HG02852 (cell line): ENCODE measurements at regions not wholly inside any gene's neighbourhood (a gene's known extent, or its start where the extent isn't known, plus 50 kb on each side); places are given as distances from the start of the nearest gene placed in this dataset.

Experiments
- ATAC-seq: cut with Tn5 transposase; IDR thresholded peaks from one replicate; pipeline ENCODE4 v1.9.1; 2021; ENCODE audit warnings: mild to moderate bottlenecking, moderate library complexity; ENCODE audit not compliant: unreplicated experiment

- ATAC-seq, result no peak
Observed at GRCh38 chr17:13973960-13974651, 95.2 kb upstream of the COX10 start.

DNA sequence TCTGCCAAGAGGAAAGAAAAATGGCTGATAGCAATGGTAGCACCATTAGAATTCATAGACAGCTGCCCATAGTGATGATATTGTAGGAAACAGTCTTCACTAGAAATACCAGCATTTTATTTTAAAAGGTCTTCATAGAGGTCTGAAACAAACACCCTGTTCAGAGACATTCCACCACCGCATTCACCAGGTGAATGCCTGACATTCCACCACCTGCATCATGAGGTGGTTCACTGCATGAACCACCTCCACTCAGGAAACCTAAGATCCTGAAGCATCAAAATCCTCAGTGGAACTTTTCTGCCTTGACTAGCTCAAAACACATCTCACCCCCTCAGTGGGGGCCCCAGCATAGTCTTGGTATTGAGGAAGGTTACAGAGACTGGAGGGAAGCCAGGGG, 91.5 kb upstream of the COX10 start:
- no peak for ATAC-seq

GRCh38 chr17:13978478-13978877, 90.8 kb upstream of the COX10 start:
- ATAC-seq, result no peak

DNA sequence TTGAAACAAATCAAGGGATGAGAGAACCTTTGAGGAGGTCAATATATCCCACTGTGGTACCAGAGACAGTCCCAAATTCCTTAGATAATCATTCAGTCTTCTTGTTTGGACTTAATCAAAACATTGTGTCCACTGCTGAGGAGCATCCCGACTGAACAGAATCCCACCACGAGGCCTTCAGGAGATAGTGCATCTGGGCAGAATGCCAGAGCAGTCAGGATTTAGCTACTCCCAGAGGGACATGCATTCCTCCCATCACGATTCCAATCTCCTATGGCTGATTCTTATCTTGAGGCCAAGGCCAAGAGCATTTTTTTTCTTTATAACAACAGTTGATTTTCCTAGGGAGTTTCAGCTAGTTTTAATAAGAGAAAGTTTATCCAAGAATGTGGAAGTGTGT, 87.4 kb upstream of the COX10 start:
- no peak for ATAC-seq

GRCh38 chr17:13984956-13985355, 84.3 kb upstream of the COX10 start:
- ATAC-seq, result no peak

GRCh38 chr17:13986855-13987254, 82.4 kb upstream of the COX10 start:
- no peak for ATAC-seq

- ATAC-seq, result no peak
Observed at GRCh38 chr17:13989138-13989537, 80.2 kb upstream of the COX10 start.

GRCh38 chr17:13993106-13993505, 76.2 kb upstream of the COX10 start:
- no peak for ATAC-seq

DNA sequence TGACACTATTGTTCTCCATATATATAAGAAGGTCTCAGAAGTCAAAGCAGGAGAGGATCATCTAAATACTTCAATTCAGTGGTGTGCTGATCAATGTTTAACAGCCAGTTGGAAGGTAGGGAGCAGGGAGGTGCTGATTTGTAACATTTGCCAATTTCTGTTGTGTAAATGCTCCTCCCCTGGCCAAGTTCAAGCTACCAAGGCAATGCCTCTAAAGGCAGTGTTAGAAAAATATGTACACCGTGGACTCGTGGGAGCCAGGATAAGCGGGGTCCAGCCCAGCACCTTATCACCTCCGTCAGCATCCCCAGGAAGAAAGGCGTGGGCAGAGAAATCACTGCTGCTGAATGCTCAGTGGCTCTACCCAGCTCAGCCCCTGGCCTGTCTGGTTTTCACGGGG, 75.3 kb upstream of the COX10 start:
- ATAC-seq, result no peak

DNA sequence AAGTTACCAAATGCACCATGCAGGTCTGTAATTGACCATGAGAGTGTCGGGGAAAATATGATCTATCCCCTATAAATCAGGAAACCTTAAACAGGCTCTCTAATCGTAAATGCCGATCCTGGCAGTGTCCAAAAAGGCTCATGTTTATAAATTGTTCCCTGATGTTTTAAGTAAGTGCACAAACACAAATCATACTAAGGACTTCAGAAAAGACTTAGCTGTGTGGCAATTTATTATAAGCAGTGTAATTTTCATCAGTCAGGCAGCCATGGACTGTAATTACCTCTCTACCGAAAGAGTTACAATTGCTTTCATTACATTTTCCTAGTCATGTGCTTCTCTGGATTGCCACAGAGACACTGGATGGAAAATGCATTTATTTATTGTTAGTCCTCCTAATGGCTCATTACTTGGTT, 73.4 kb upstream of the COX10 start:
- ATAC-seq, result no peak

GRCh38 chr17:13996276-13996675, 73.0 kb upstream of the COX10 start:
- no peak for ATAC-seq

GRCh38 chr17:13996748-13997147, 72.6 kb upstream of the COX10 start:
- ATAC-seq, result no peak

DNA sequence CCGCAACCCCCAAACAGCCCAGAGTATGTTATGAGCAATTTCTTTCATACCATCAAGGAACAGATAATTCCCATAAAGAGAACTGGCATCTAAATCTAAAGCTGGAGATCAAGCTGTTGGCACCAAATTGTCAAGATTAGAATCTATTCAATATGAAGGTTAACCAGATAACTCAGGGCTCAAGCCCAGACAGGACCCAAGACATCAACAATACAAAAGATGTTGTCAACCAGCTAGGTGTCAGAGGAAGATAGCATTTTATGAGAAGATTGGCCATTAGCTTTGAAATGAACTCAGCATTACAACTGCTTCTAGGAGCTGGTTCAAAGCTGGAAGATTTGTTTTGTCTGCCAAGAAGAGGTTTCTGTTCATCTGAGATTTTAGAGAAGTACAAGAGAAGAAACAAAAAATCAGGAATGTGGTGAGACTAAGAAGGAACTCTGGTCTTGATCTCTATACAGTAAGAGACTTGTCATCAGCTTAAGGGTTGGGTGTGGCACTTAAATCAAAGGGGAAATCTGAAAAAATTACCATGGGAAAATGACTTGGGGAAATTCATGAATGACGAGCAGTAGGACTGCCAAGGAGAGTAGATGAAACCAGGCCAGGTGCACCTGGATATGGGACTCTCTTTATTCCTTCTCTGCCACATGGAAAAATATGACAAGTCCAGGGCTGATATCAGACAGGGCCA, 64.2 kb upstream of the COX10 start:
- ATAC-seq, result no peak

GRCh38 chr17:14006249-14006942, 62.9 kb upstream of the COX10 start:
- no peak for ATAC-seq

GRCh38 chr17:14007951-14008350, 61.4 kb upstream of the COX10 start:
- ATAC-seq, result no peak

- no peak for ATAC-seq
Observed at GRCh38 chr17:14011036-14011692, 58.1 kb upstream of the COX10 start.

DNA sequence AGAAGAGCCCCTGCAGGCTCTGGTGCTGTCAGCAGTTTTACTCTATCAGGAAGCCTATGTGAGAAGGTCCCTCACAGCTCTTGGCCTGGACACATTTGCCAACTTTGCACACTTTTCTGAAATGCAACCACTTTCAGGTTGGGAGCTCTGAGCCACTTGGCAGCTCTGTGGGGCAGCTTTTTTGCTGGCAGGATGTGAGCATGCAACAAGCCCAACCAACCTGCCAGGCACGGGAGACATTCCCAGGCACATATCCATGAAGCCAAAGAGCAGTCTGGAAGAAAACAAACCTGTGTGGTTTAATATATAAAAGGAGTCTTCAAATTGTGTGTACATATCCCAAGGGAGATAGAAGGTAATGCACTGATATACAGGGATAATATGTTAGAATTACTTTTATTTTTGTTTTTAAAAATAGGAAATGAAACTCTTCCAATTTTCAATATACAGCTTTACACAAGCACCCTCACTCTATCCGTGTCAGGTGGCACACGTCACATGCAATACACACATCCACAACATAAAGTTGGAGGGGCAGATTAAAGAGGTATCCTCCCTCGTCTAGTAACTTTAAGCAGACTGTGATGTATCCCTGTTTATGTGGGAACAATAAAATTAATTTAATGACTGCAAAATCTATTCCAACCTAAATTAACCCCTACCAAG, 57.4 kb upstream of the COX10 start:
- ATAC-seq, result no peak

GRCh38 chr17:14014657-14015056, 54.6 kb upstream of the COX10 start:
- ATAC-seq, result no peak

- ATAC-seq, result no peak
Observed at GRCh38 chr17:14015271-14015670, 54.0 kb upstream of the COX10 start.

DNA sequence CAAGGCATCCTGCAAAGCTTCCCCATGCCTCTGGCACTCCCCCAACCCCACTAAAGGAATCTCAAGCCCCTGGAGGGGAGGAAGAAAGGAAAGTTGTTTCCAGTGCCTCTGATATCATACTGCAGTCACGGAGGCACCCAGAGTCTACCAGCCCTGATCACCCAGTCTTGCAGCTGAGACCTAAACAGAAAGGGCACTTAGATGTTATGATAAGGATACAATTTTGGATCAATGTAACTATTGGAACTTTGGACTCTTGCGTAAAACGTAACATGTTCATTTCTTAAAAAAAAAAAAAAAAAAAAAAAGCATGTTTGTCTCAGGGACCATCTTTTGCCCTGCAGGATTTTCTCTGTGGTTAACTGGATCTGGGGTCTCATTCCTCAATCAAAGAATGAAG, 52.4 kb upstream of the COX10 start:
- ATAC-seq, result no peak
